Testis (tissue), 2 donors: ENCODE measurements at regions not wholly inside any gene's neighbourhood (a gene's known extent, or its start where the extent isn't known, plus 50 kb on each side); places are given as distances from the start of the nearest gene placed in this dataset.

Source experiments
- POLR2A ChIP-seq: fragments of 450-650 bp; IDR thresholded peaks from one replicate; pipeline ENCODE4 v1.6.1; 2017; ENCODE audit warnings: antibody characterized with exemption, mild to moderate bottlenecking, moderate library complexity
- TF ChIP-seq, protein P1 (sequence below), 3 experiments: fragments of 450-650 bp in 2 of 3; fragments of 200-600 bp in 1 of 3; sonication (generic) in 1 of 3; IDR thresholded peaks; one replicate each; pipeline ENCODE4 v1.5.1; 2016 to 2019; ENCODE audit warnings: antibody characterized with exemption in 3 of 3, mild to moderate bottlenecking in 2 of 3, moderate library complexity in 1 of 3

DNA sequence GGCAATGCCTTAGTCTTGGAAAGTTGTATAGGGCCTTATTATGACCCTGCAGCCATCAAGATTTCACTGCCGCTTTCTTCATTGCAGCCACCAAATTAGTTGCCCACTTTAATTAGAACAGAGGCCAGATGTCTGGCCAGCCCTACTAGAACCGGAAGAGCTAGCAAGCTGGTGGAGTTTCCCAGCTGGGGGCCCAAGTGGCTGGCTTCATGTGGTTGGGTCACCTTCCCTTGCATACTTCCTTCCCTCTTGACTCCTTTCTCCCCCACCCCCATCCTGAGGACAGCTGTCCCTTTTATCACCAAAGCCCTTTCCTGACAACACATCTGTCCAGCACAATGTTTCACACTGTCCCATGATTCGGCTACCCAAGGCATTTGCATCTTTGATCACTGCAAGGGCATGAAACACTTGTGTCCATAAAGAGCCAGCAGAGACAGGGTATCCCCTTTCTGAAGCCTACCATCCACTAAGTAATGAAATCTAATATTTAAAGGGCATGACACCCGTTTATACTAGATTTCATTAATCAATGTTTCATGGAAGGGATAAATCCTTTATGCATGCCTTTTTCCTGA, 187.2 kb downstream of the BCL11A start:
- TF ChIP-seq, protein P1, sequence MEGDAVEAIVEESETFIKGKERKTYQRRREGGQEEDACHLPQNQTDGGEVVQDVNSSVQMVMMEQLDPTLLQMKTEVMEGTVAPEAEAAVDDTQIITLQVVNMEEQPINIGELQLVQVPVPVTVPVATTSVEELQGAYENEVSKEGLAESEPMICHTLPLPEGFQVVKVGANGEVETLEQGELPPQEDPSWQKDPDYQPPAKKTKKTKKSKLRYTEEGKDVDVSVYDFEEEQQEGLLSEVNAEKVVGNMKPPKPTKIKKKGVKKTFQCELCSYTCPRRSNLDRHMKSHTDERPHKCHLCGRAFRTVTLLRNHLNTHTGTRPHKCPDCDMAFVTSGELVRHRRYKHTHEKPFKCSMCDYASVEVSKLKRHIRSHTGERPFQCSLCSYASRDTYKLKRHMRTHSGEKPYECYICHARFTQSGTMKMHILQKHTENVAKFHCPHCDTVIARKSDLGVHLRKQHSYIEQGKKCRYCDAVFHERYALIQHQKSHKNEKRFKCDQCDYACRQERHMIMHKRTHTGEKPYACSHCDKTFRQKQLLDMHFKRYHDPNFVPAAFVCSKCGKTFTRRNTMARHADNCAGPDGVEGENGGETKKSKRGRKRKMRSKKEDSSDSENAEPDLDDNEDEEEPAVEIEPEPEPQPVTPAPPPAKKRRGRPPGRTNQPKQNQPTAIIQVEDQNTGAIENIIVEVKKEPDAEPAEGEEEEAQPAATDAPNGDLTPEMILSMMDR (IDR thresholded peaks at IDR 0.05) = no peak
- no peak for TF ChIP-seq POLR2A
